DND-41 (cell line): ENCODE measurements at regions not wholly inside any gene's neighbourhood (a gene's known extent, or its start where the extent isn't known, plus 50 kb on each side); places are given as distances from the start of the nearest gene placed in this dataset.

ENCODE experiments used
- EZH2 ChIP-seq: IDR thresholded peaks from 3 replicates; pipeline ENCODE4 v1.6.1; 2012; ENCODE audit warnings: borderline replicate concordance, low read depth, mild to moderate bottlenecking, moderate library complexity, low read length, inconsistent platforms; ENCODE audit not compliant: severe bottlenecking
- TF ChIP-seq, protein P1 (sequence below): IDR thresholded peaks from 2 replicates; pipeline ENCODE4 v1.5.1; 2012; ENCODE audit warnings: borderline replicate concordance, low read length, moderate library complexity, mild to moderate bottlenecking; ENCODE audit not compliant: poor library complexity, severe bottlenecking; ENCODE audit errors: extremely low read depth

DNA sequence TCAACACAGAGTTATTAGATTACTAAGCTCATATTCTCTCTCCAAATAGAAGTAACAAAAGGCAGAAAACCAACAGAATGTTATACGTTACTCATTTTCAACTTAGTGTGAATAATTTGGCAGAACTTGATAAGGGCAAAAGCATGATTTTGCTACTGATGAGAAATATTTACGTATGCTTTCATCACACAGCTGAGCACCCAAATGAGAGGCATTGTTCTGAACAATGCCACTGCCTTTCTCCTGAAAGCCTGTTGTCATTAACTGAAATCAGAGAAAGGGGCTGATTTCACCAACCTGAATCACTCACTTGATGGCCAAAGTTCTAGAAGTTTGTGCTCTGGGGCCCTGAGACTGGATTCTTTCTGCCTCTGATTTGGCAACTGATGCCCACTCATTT is 367.5 kb upstream of the PTGER4 start:
- TF ChIP-seq, protein P1, sequence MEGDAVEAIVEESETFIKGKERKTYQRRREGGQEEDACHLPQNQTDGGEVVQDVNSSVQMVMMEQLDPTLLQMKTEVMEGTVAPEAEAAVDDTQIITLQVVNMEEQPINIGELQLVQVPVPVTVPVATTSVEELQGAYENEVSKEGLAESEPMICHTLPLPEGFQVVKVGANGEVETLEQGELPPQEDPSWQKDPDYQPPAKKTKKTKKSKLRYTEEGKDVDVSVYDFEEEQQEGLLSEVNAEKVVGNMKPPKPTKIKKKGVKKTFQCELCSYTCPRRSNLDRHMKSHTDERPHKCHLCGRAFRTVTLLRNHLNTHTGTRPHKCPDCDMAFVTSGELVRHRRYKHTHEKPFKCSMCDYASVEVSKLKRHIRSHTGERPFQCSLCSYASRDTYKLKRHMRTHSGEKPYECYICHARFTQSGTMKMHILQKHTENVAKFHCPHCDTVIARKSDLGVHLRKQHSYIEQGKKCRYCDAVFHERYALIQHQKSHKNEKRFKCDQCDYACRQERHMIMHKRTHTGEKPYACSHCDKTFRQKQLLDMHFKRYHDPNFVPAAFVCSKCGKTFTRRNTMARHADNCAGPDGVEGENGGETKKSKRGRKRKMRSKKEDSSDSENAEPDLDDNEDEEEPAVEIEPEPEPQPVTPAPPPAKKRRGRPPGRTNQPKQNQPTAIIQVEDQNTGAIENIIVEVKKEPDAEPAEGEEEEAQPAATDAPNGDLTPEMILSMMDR: no peak
- no peak for TF ChIP-seq EZH2
